CD14-positive monocyte (primary cell): ENCODE measurements at regions not wholly inside any gene's neighbourhood (a gene's known extent, or its start where the extent isn't known, plus 50 kb on each side); places are given as distances from the start of the nearest gene placed in this dataset.

Experiments used
- DNase-seq, 3 donors: peaks; one replicate each; pipeline ENCODE4 v3.0.0-alpha.2; 2011 to 2022
- H2AFZ ChIP-seq: 2 replicates; pipeline ENCODE4 v1.6.0; 2012; ENCODE audit warnings: mild to moderate bottlenecking, low read depth, low read length, inconsistent platforms; ENCODE audit not compliant: insufficient read depth, poor library complexity, severe bottlenecking
- H3K27ac ChIP-seq, 2 donors: 1 replicate in 1 of 2; 2 replicates in 1 of 2; pipeline ENCODE4 v1.5.1; 2012 to 2013; ENCODE audit warnings: low read length in 2 of 2, control low read depth in 1 of 2, inconsistent platforms in 1 of 2, low read depth in 1 of 2, mild to moderate bottlenecking in 1 of 2
- H3K27me3 ChIP-seq, 2 donors: one replicate each; pipeline versions ENCODE4 v1.6.0 to v1.6.1; 2011 to 2013; ENCODE audit warnings: low read length in 2 of 2; ENCODE audit not compliant: control insufficient read depth in 2 of 2, insufficient read depth in 2 of 2
- H3K36me3 ChIP-seq, 2 donors: replicated peaks in 1 of 2; 1 replicate in 1 of 2; 2 replicates in 1 of 2; pipeline versions ENCODE4 v1.5.1 to v1.6.1; 2012 to 2013; ENCODE audit warnings: low read length in 2 of 2, control low read depth in 1 of 2, inconsistent platforms in 1 of 2, mild to moderate bottlenecking in 1 of 2; ENCODE audit not compliant: insufficient read depth in 2 of 2, control insufficient read depth in 1 of 2
- H3K4me1 ChIP-seq, 2 donors: 1 replicate in 1 of 2; 2 replicates in 1 of 2; pipeline versions ENCODE4 v1.5.1 to v1.6.1; 2012 to 2013; ENCODE audit warnings: low read length in 2 of 2, control low read depth in 1 of 2, inconsistent platforms in 1 of 2, mild to moderate bottlenecking in 1 of 2, moderate library complexity in 1 of 2; ENCODE audit not compliant: insufficient read depth in 2 of 2, control insufficient read depth in 1 of 2
- H3K4me2 ChIP-seq: replicated peaks from 2 replicates; pipeline ENCODE3; 2012; ENCODE audit warnings: low read length, moderate library complexity, mild to moderate bottlenecking; ENCODE audit not compliant: poor library complexity, severe bottlenecking; ENCODE audit errors: extremely low read depth
- H3K4me3 ChIP-seq, 3 experiments: fragments of 200-600 bp in 1 of 3; sonication (generic) in 1 of 3; replicated peaks in 1 of 3; 1 replicate in 2 of 3; 2 replicates in 1 of 3; pipeline ENCODE4 v1.5.1; 2011 to 2013; ENCODE audit warnings: low read length in 3 of 3, mild to moderate bottlenecking in 3 of 3, control low read depth in 2 of 3, low read depth in 2 of 3, inconsistent platforms in 1 of 3, moderate library complexity in 1 of 3
- H3K79me2 ChIP-seq: 2 replicates; pipeline ENCODE4 v1.6.0; 2012; ENCODE audit warnings: mild to moderate bottlenecking, control low read depth, inconsistent platforms, low read length, moderate library complexity; ENCODE audit not compliant: insufficient read depth
- H3K9ac ChIP-seq: 2 replicates; pipeline ENCODE4 v1.6.0; 2017; ENCODE audit warnings: low read length, mild to moderate bottlenecking; ENCODE audit not compliant: insufficient read depth, poor library complexity, severe bottlenecking
- H3K9me3 ChIP-seq, 2 donors: replicated peaks in 1 of 2; 1 replicate in 1 of 2; 2 replicates in 1 of 2; pipeline versions ENCODE4 v1.5.1 to v1.6.1; 2012 to 2013; ENCODE audit warnings: low read length in 2 of 2, control low read depth in 1 of 2; ENCODE audit not compliant: control insufficient read depth in 1 of 2, insufficient read depth in 1 of 2
- H4K20me1 ChIP-seq: 2 replicates; pipeline ENCODE4 v1.6.0; 2012; ENCODE audit warnings: mild to moderate bottlenecking, low read length, control low read depth, moderate library complexity; ENCODE audit not compliant: insufficient read depth
- H3K27ac Mint-ChIP-seq, 7 donors: one replicate each; pipeline ENCODE4 v1.8.0; 2020; ENCODE audit warnings: mild to moderate bottlenecking in 7 of 7, mixed read lengths in 7 of 7, moderate library complexity in 6 of 7, inconsistent platforms in 2 of 7
- H3K27me3 Mint-ChIP-seq, 3 donors: one replicate each; pipeline ENCODE4 v1.8.0; 2021 to 2022; ENCODE audit warnings: low read depth in 3 of 3, mild to moderate bottlenecking in 3 of 3, mixed read lengths in 3 of 3, moderate library complexity in 3 of 3, inconsistent platforms in 1 of 3
- H3K36me3 Mint-ChIP-seq, 2 donors: one replicate each; pipeline ENCODE4 v1.8.0; 2020; ENCODE audit warnings: mixed read lengths in 2 of 2, inconsistent platforms in 1 of 2, mild to moderate bottlenecking in 1 of 2
- H3K4me1 Mint-ChIP-seq: one replicate; pipeline ENCODE4 v1.8.0; 2020; ENCODE audit warnings: mild to moderate bottlenecking, mixed read lengths
- H3K4me3 Mint-ChIP-seq, 2 donors: one replicate each; pipeline ENCODE4 v1.8.0; 2020; ENCODE audit warnings: mild to moderate bottlenecking in 2 of 2, mixed read lengths in 2 of 2, moderate library complexity in 1 of 2
- H3K9me3 Mint-ChIP-seq, 7 donors: one replicate each; pipeline ENCODE4 v1.8.0; 2020 to 2022; ENCODE audit warnings: mixed read lengths in 7 of 7, mild to moderate bottlenecking in 6 of 7, moderate library complexity in 6 of 7, inconsistent platforms in 2 of 7
- WGBS: methylation state at CpG from one replicate; pipeline ENCODE4 v1.1.5; 2013; ENCODE audit warnings: missing lambda C conversion rate; ENCODE audit not compliant: insufficient coverage; 5-methylcytosine and 5-hydroxymethylcytosine counted together
- intact Hi-C, 2 donors: fragments of 100-400 bp; cut with micrococcal nuclease; formaldehyde crosslinking; loops; one replicate each; pipeline versions ENCODE4 v1.15.0 to v1.15.1; 2023
- TF ChIP-seq, protein P1 (sequence below): fragments of 200-600 bp; IDR thresholded peaks from one replicate; pipeline ENCODE4 v1.8.0; 2022; ENCODE audit warnings: antibody characterized with exemption, mild to moderate bottlenecking

- peaks cover 8% of the 10 kb centered on the region for H3K4me1 Mint-ChIP-seq
- no peak overlapping the region for H3K4me3 Mint-ChIP-seq
- intact Hi-C loops: no loop called here
- Histone ChIP-seq H3K27me3 (no peaks in the 10 kb centered on the region), H3K9ac (no peak overlapping the region), H3K4me2 (no peak overlapping the region), H3K4me1 (no peaks in the 10 kb centered on the region), H3K9me3 (peaks cover 12 to 19% of the 10 kb centered on the region in 2 donors), H2AFZ (no peak overlapping the region), H4K20me1 (no peaks in the 10 kb centered on the region), H3K27ac (no peak overlapping the region), H3K79me2 (no peaks in the 10 kb centered on the region), H3K36me3 (no peaks in the 10 kb centered on the region), H3K4me3 (no peak overlapping the region)
- no CpG with 5 or more reads among the region's 3 CpGs for WGBS
- TF ChIP-seq, protein P1, sequence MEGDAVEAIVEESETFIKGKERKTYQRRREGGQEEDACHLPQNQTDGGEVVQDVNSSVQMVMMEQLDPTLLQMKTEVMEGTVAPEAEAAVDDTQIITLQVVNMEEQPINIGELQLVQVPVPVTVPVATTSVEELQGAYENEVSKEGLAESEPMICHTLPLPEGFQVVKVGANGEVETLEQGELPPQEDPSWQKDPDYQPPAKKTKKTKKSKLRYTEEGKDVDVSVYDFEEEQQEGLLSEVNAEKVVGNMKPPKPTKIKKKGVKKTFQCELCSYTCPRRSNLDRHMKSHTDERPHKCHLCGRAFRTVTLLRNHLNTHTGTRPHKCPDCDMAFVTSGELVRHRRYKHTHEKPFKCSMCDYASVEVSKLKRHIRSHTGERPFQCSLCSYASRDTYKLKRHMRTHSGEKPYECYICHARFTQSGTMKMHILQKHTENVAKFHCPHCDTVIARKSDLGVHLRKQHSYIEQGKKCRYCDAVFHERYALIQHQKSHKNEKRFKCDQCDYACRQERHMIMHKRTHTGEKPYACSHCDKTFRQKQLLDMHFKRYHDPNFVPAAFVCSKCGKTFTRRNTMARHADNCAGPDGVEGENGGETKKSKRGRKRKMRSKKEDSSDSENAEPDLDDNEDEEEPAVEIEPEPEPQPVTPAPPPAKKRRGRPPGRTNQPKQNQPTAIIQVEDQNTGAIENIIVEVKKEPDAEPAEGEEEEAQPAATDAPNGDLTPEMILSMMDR: no peak
- peaks cover 0 to 3% (median 1%) of the 10 kb centered on the region in 3 donors for H3K27me3 Mint-ChIP-seq
- H3K27ac Mint-ChIP-seq: no peak overlapping the region
- peaks cover 6 to 18% (median 13%) of the 10 kb centered on the region in 7 donors for H3K9me3 Mint-ChIP-seq
- H3K36me3 Mint-ChIP-seq: no peaks in the 10 kb centered on the region
- DNase-seq: no peak
Measured at GRCh38 chr5:106877881-106878280, 792.9 kb downstream of the EFNA5 start.

- Histone ChIP-seq H3K4me1 (no peaks in the 10 kb centered on the region), H3K27me3 (no peaks in the 10 kb centered on the region), H4K20me1 (no peaks in the 10 kb centered on the region), H3K27ac (no peak overlapping the region), H3K4me3 (no peak overlapping the region), H3K79me2 (no peaks in the 10 kb centered on the region), H3K9me3 (peaks cover 12 to 19% of the 10 kb centered on the region in 2 donors), H3K9ac (no peak overlapping the region), H3K4me2 (no peak overlapping the region), H2AFZ (no peak overlapping the region), H3K36me3 (no peaks in the 10 kb centered on the region)
- peak in 1 of 3 donors; percentile 35 for DNase-seq
- Mint-ChIP-seq H3K36me3 (no peaks in the 10 kb centered on the region), H3K27me3 (peaks cover 0 to 3% (median 1%) of the 10 kb centered on the region in 3 donors), H3K4me1 (peaks cover 11% of the 10 kb centered on the region), H3K27ac (no peak overlapping the region), H3K4me3 (no peak overlapping the region), H3K9me3 (peaks cover 6 to 18% (median 13%) of the 10 kb centered on the region in 7 donors)
- intact Hi-C loops: no loop called here
- TF ChIP-seq, protein P1: no peak
- 65% methylated on average over 5 of the region's 7 CpGs for WGBS
Measured at GRCh38 chr5:106876665-106877194, 794.0 kb downstream of the EFNA5 start.
